ENCODE measurements at regions not wholly inside any gene's neighbourhood (a gene's known extent, or its start where the extent isn't known, plus 50 kb on each side); places are given as distances from the start of the nearest gene placed in this dataset.

- H3K27me3 ChIP-seq (ENCODE audit: control insufficient read depth in 4 of 4, insufficient read depth in 4 of 4, low read length in 3 of 4), result no peaks in the 10 kb centered on the region
- H3K9me3 ChIP-seq (ENCODE audit: control insufficient read depth in 4 of 4, low read length in 3 of 4), result no peaks in the 10 kb centered on the region
- WGBS, result 54% methylated on average over 2 of the region's 2 CpGs
- H3K9ac ChIP-seq (ENCODE audit: low read depth in 1 of 2, low read length in 2 of 2), result no peak overlapping the region
- no peaks in the 10 kb centered on the region for H3K36me3 ChIP-seq (ENCODE audit: control insufficient read depth in 4 of 4, insufficient read depth in 3 of 4, low read depth in 1 of 4, low read length in 3 of 4)
- no peak overlapping the region for H3K4me3 ChIP-seq (ENCODE audit: low read depth in 1 of 3, low read length in 3 of 3)
- TF ChIP-seq FOXA1 (IDR thresholded peaks at IDR 0.05) (no peak), YY1 (IDR thresholded peaks at IDR 0.05) (no peak)
- H3K27ac ChIP-seq (ENCODE audit: low read depth in 1 of 2, low read length in 2 of 2), result no peak overlapping the region
- DNase-seq (ENCODE audit: low spot score), result no peak
- no peaks in the 10 kb centered on the region for H3K4me1 ChIP-seq (ENCODE audit: control insufficient read depth in 4 of 4, insufficient read depth in 4 of 4, low read length in 3 of 4)
These were observed 561.8 kb upstream of the LRRN3 start for GRCh38 chr7:110529175-110529574.

- H3K9ac ChIP-seq (ENCODE audit: low read depth in 1 of 2, low read length in 2 of 2), result no peak overlapping the region
- H3K27me3 ChIP-seq (ENCODE audit: control insufficient read depth in 4 of 4, insufficient read depth in 4 of 4, low read length in 3 of 4), result no peaks in the 10 kb centered on the region
- no peak overlapping the region for H3K4me3 ChIP-seq (ENCODE audit: low read depth in 1 of 3, low read length in 3 of 3)
- no peaks in the 10 kb centered on the region for H3K4me1 ChIP-seq (ENCODE audit: control insufficient read depth in 4 of 4, insufficient read depth in 4 of 4, low read length in 3 of 4)
- no peak overlapping the region for H3K27ac ChIP-seq (ENCODE audit: low read depth in 1 of 2, low read length in 2 of 2)
- TF ChIP-seq EGR1 (IDR thresholded peaks at IDR 0.05; ENCODE audit: low read depth in 2 of 2) (no peak), ATF3 (IDR thresholded peaks at IDR 0.05) (no peak), SP1 (IDR thresholded peaks at IDR 0.05) (no peak)
- no peak for DNase-seq (ENCODE audit: low spot score)
- no peaks in the 10 kb centered on the region for H3K9me3 ChIP-seq (ENCODE audit: control insufficient read depth in 4 of 4, low read length in 3 of 4)
- H3K36me3 ChIP-seq (ENCODE audit: control insufficient read depth in 4 of 4, insufficient read depth in 3 of 4, low read depth in 1 of 4, low read length in 3 of 4), result no peaks in the 10 kb centered on the region
These were observed 559.7 kb upstream of the LRRN3 start for GRCh38 chr7:110531186-110531585.

DNA sequence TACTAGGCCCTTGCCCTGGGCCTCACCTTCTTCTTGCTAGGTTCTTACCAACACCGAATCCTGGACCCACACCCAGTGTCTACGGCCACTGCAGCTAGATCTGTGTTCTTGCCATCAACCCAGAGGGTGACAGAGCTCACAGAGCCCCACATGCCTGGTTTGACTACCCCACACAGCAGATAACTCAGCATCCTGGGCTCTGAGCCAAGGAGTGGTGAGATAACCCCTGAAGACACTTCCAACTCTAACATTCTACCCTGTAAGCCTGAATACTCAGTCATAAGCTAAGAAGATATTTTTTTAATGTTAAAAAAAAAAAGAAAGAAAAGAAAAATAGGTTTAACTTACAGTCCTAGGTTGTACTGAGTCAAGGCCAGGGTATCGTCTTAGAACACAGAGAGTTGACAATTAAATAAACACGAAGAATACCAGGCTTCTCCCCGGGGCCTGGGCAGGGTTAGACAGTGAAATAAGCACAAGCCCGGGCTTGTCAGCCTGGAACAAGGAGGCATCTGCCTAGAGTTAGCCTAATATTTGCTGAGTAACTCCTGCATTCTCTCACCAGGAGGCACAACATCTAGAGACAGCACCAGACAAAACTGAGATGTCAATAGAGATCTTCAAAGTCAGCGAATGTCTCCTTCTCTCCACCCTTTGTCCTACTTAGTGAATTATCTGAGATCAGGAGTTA lies 556.5 kb upstream of the LRRN3 start:
- no peak for DNase-seq (ENCODE audit: low spot score)
- WGBS, result 73% methylated on average over 7 of the region's 7 CpGs
- H3K9me3 ChIP-seq (ENCODE audit: control insufficient read depth in 4 of 4, low read length in 3 of 4), result no peaks in the 10 kb centered on the region
- TF ChIP-seq FOXA1 (IDR thresholded peaks at IDR 0.05) (no peak), GABPA (IDR thresholded peaks at IDR 0.05 in 1 of 2, conservative IDR thresholded peaks at IDR 0.05 in 1 of 2) (no peak), SP1 (IDR thresholded peaks at IDR 0.05) (no peak), CTCF (IDR thresholded peaks at IDR 0.05; ENCODE audit: low read depth, low read length, missing input control) (no peak), JUND (IDR thresholded peaks at IDR 0.05) (no peak), RXRA (IDR thresholded peaks at IDR 0.05) (no peak), NR2F2 (IDR thresholded peaks at IDR 0.05) (no peak), HNF4G (IDR thresholded peaks at IDR 0.05) (no peak), REST (IDR thresholded peaks at IDR 0.05) (no peak), YY1 (IDR thresholded peaks at IDR 0.05) (no peak), FOXA2 (IDR thresholded peaks at IDR 0.05) (no peak), ATF3 (IDR thresholded peaks at IDR 0.05) (no peak), TAF1 (conservative IDR thresholded peaks at IDR 0.05) (no peak)
- TF ChIP-seq, protein P1, sequence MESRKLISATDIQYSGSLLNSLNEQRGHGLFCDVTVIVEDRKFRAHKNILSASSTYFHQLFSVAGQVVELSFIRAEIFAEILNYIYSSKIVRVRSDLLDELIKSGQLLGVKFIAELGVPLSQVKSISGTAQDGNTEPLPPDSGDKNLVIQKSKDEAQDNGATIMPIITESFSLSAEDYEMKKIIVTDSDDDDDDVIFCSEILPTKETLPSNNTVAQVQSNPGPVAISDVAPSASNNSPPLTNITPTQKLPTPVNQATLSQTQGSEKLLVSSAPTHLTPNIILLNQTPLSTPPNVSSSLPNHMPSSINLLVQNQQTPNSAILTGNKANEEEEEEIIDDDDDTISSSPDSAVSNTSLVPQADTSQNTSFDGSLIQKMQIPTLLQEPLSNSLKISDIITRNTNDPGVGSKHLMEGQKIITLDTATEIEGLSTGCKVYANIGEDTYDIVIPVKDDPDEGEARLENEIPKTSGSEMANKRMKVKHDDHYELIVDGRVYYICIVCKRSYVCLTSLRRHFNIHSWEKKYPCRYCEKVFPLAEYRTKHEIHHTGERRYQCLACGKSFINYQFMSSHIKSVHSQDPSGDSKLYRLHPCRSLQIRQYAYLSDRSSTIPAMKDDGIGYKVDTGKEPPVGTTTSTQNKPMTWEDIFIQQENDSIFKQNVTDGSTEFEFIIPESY (IDR thresholded peaks at IDR 0.05), result no peak
- TF ChIP-seq, protein P2, sequence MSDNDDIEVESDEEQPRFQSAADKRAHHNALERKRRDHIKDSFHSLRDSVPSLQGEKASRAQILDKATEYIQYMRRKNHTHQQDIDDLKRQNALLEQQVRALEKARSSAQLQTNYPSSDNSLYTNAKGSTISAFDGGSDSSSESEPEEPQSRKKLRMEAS (IDR thresholded peaks at IDR 0.05), result no peak
- no peaks in the 10 kb centered on the region for H3K27me3 ChIP-seq (ENCODE audit: control insufficient read depth in 4 of 4, insufficient read depth in 4 of 4, low read length in 3 of 4)
- no peaks in the 10 kb centered on the region for H3K4me1 ChIP-seq (ENCODE audit: control insufficient read depth in 4 of 4, insufficient read depth in 4 of 4, low read length in 3 of 4)
- H3K4me3 ChIP-seq (ENCODE audit: low read depth in 1 of 3, low read length in 3 of 3), result no peak overlapping the region
- H3K9ac ChIP-seq (ENCODE audit: low read depth in 1 of 2, low read length in 2 of 2), result no peak overlapping the region
- no peak overlapping the region for H3K27ac ChIP-seq (ENCODE audit: low read depth in 1 of 2, low read length in 2 of 2)
- no peaks in the 10 kb centered on the region for H3K36me3 ChIP-seq (ENCODE audit: control insufficient read depth in 4 of 4, insufficient read depth in 3 of 4, low read depth in 1 of 4, low read length in 3 of 4)

Data from liver (tissue), 8 donors.